Breast epithelium (tissue), 4 donors: ENCODE measurements at regions not wholly inside any gene's neighbourhood (a gene's known extent, or its start where the extent isn't known, plus 50 kb on each side); places are given as distances from the start of the nearest gene placed in this dataset.

ENCODE experiments used
- DNase-seq, 2 donors: peaks; one replicate each; pipeline ENCODE4 v3.0.0-alpha.2; 2019; ENCODE audit warnings: low spot score in 2 of 2
- H3K27ac ChIP-seq, 2 donors: fragments of 200-600 bp; sonication (generic) in 1 of 2; one replicate each; pipeline ENCODE4 v1.5.1; 2016 to 2019; ENCODE audit warnings: mild to moderate bottlenecking in 1 of 2
- H3K27me3 ChIP-seq, 2 donors: fragments of 200-600 bp; sonication (generic) in 1 of 2; one replicate each; pipeline versions ENCODE4 v1.5.1 to v1.6.0; 2017 to 2019; ENCODE audit warnings: control low read depth in 1 of 2, mild to moderate bottlenecking in 1 of 2
- H3K36me3 ChIP-seq: fragments of 200-600 bp; one replicate; pipeline ENCODE4 v1.5.1; 2019
- H3K4me1 ChIP-seq, 2 donors: fragments of 200-600 bp; sonication (generic); one replicate each; pipeline ENCODE4 v1.5.1; 2016 to 2019; ENCODE audit warnings: control low read depth in 1 of 2
- H3K4me3 ChIP-seq, 3 donors: fragments of 200-600 bp; sonication (generic); 1 replicate in 2 of 3; 2 replicates in 1 of 3; pipeline ENCODE4 v1.5.1; 2016 to 2019; ENCODE audit warnings: mild to moderate bottlenecking in 3 of 3, moderate library complexity in 2 of 3
- H3K9me3 ChIP-seq, 2 donors: fragments of 200-600 bp; sonication (generic) in 1 of 2; one replicate each; pipeline ENCODE4 v1.5.1; 2016 to 2019; ENCODE audit warnings: control low read depth in 1 of 2
- CTCF ChIP-seq, 3 donors: fragments of 450-650 bp; IDR thresholded peaks; one replicate each; pipeline ENCODE4 v1.5.1; 2016 to 2017; ENCODE audit warnings: antibody characterized with exemption in 3 of 3, mild to moderate bottlenecking in 3 of 3, moderate library complexity in 3 of 3
- POLR2A ChIP-seq: fragments of 450-650 bp; IDR thresholded peaks from one replicate; pipeline ENCODE4 v1.6.1; 2016; ENCODE audit warnings: antibody characterized with exemption, mild to moderate bottlenecking, moderate library complexity
- POLR2AphosphoS5 ChIP-seq, 3 donors: sonication (generic); formaldehyde crosslinking; IDR thresholded peaks; one replicate each; pipeline ENCODE4 v1.6.1; 2017; ENCODE audit warnings: antibody characterized with exemption in 3 of 3
- intact Hi-C: fragments of 100-400 bp; cut with DNase I; formaldehyde crosslinking; loops from one replicate; pipeline ENCODE4 v1.15.1; 2023; ENCODE audit warnings: low total_unique reads

GRCh38 chr1:219318826-219319225 lies 145.1 kb downstream of the LYPLAL1 start:
- Histone ChIP-seq H3K4me1 (no peaks in the 10 kb centered on the region), H3K36me3 (no peaks in the 10 kb centered on the region), H3K27me3 (no peaks in the 10 kb centered on the region), H3K4me3 (no peak overlapping the region), H3K27ac (no peak overlapping the region), H3K9me3 (peaks cover 0 to 15% of the 10 kb centered on the region in 2 donors)
- TF ChIP-seq POLR2AphosphoS5 (IDR thresholded peaks at IDR 0.05), result no peak
- TF ChIP-seq POLR2A, result no peak
- no peak for TF ChIP-seq CTCF (IDR thresholded peaks at IDR 0.05)
- no peak for DNase-seq
- intact Hi-C loops, result no loop called here

GRCh38 chr1:219317762-219318353 lies 144.2 kb downstream of the LYPLAL1 start:
- Histone ChIP-seq H3K4me1 (no peaks in the 10 kb centered on the region), H3K27ac (no peak overlapping the region), H3K4me3 (no peak overlapping the region), H3K9me3 (peaks cover 0 to 15% of the 10 kb centered on the region in 2 donors), H3K27me3 (no peaks in the 10 kb centered on the region), H3K36me3 (no peaks in the 10 kb centered on the region)
- intact Hi-C loops, result no loop called here
- TF ChIP-seq POLR2A, result no peak
- TF ChIP-seq POLR2AphosphoS5 (IDR thresholded peaks at IDR 0.05), result no peak
- no peak for TF ChIP-seq CTCF (IDR thresholded peaks at IDR 0.05)
- no peak for DNase-seq

- H3K36me3 ChIP-seq, result no peaks in the 10 kb centered on the region
- intact Hi-C loops, result no loop called here
Observed at GRCh38 chr1:219316066-219316465, 142.4 kb downstream of the LYPLAL1 start.

GRCh38 chr1:219313961-219314360 lies 140.3 kb downstream of the LYPLAL1 start:
- Histone ChIP-seq H3K4me3 (no peak overlapping the region), H3K27me3 (no peaks in the 10 kb centered on the region), H3K9me3 (peaks cover 0 to 15% of the 10 kb centered on the region in 2 donors), H3K27ac (no peak overlapping the region), H3K4me1 (no peaks in the 10 kb centered on the region), H3K36me3 (no peaks in the 10 kb centered on the region)
- DNase-seq, result no peak
- TF ChIP-seq CTCF (IDR thresholded peaks at IDR 0.05), result no peak
- TF ChIP-seq POLR2AphosphoS5 (IDR thresholded peaks at IDR 0.05), result no peak
- TF ChIP-seq POLR2A, result no peak
- intact Hi-C loops, result no loop called here

More at GRCh38 chr1:219316066-219316465, 142.4 kb downstream of the LYPLAL1 start:
- no peak overlapping the region for H3K4me3 ChIP-seq
- DNase-seq, result no peak
- H3K27ac ChIP-seq, result no peak overlapping the region
- no peaks in the 10 kb centered on the region for H3K27me3 ChIP-seq
- H3K9me3 ChIP-seq, result peaks cover 0 to 15% of the 10 kb centered on the region in 2 donors
- TF ChIP-seq POLR2AphosphoS5 (IDR thresholded peaks at IDR 0.05), result no peak
- no peak for TF ChIP-seq POLR2A
- no peaks in the 10 kb centered on the region for H3K4me1 ChIP-seq

GRCh38 chr1:219312967-219313366 lies 139.3 kb downstream of the LYPLAL1 start:
- Histone ChIP-seq H3K27ac (no peak overlapping the region), H3K36me3 (no peaks in the 10 kb centered on the region), H3K4me3 (no peak overlapping the region), H3K9me3 (peaks cover 0 to 15% of the 10 kb centered on the region in 2 donors), H3K4me1 (no peaks in the 10 kb centered on the region), H3K27me3 (no peaks in the 10 kb centered on the region)
- DNase-seq, result no peak
- intact Hi-C loops, result no loop called here
- TF ChIP-seq POLR2A, result no peak
- no peak for TF ChIP-seq CTCF (IDR thresholded peaks at IDR 0.05)
- no peak for TF ChIP-seq POLR2AphosphoS5 (IDR thresholded peaks at IDR 0.05)
